Liver (tissue), 8 donors: ENCODE measurements at regions not wholly inside any gene's neighbourhood (a gene's known extent, or its start where the extent isn't known, plus 50 kb on each side); places are given as distances from the start of the nearest gene placed in this dataset.

Experiments used
- DNase-seq: peaks from one replicate; pipeline ENCODE4 v3.0.0-alpha.2; 2017; ENCODE audit warnings: low spot score
- H3K27ac ChIP-seq, 2 donors: one replicate each; pipeline ENCODE4 v1.7.0; 2013; ENCODE audit warnings: inconsistent platforms in 2 of 2, low read length in 2 of 2, control low read depth in 1 of 2, low read depth in 1 of 2, mild to moderate bottlenecking in 1 of 2
- H3K27me3 ChIP-seq, 4 donors: one replicate each; pipeline versions ENCODE4 v1.6.1 to v1.7.0; 2013; ENCODE audit warnings: low read length in 3 of 4, inconsistent platforms in 1 of 4, mild to moderate bottlenecking in 1 of 4, moderate library complexity in 1 of 4; ENCODE audit not compliant: control insufficient read depth in 4 of 4, insufficient read depth in 4 of 4
- H3K36me3 ChIP-seq, 4 donors: one replicate each; pipeline versions ENCODE4 v1.6.1 to v1.7.0; 2013; ENCODE audit warnings: low read length in 3 of 4, mild to moderate bottlenecking in 3 of 4, low read depth in 1 of 4, moderate library complexity in 1 of 4; ENCODE audit not compliant: control insufficient read depth in 4 of 4, insufficient read depth in 3 of 4
- H3K4me1 ChIP-seq, 4 donors: one replicate each; pipeline versions ENCODE4 v1.6.1 to v1.7.0; 2013; ENCODE audit warnings: low read length in 3 of 4, mild to moderate bottlenecking in 3 of 4, moderate library complexity in 1 of 4; ENCODE audit not compliant: control insufficient read depth in 4 of 4, insufficient read depth in 4 of 4
- H3K4me3 ChIP-seq, 3 donors: one replicate each; pipeline versions ENCODE4 v1.6.1 to v1.7.0; 2013; ENCODE audit warnings: low read length in 3 of 3, control low read depth in 1 of 3, low read depth in 1 of 3, mild to moderate bottlenecking in 1 of 3
- H3K9ac ChIP-seq, 2 donors: one replicate each; pipeline ENCODE4 v1.7.0; 2013; ENCODE audit warnings: low read length in 2 of 2, mild to moderate bottlenecking in 2 of 2, moderate library complexity in 2 of 2, control low read depth in 1 of 2, low read depth in 1 of 2
- H3K9me3 ChIP-seq, 4 donors: one replicate each; pipeline versions ENCODE4 v1.6.1 to v1.7.0; 2013; ENCODE audit warnings: low read length in 3 of 4; ENCODE audit not compliant: control insufficient read depth in 4 of 4
- CTCF ChIP-seq: fragments of 150-350 bp; IDR thresholded peaks from 2 replicates; pipeline ENCODE4 v1.5.1; 2017; ENCODE audit warnings: improper control_type of control experiment, low read depth, low read length; ENCODE audit not compliant: missing input control
- EGR1 ChIP-seq, 2 donors: IDR thresholded peaks; 2 replicates each; pipeline ENCODE4 v1.6.1; 2016 to 2018; ENCODE audit warnings: antibody characterized with exemption in 2 of 2, low read depth in 2 of 2
- FOXA1 ChIP-seq: IDR thresholded peaks from 2 replicates; pipeline ENCODE4 v1.6.1; 2016; ENCODE audit warnings: antibody characterized with exemption
- GABPA ChIP-seq, 2 donors: IDR thresholded peaks in 1 of 2; conservative IDR thresholded peaks in 1 of 2; 2 replicates each; pipeline ENCODE4 v1.6.1; 2016; ENCODE audit warnings: antibody characterized with exemption in 2 of 2, mild to moderate bottlenecking in 1 of 2, moderate library complexity in 1 of 2
- HNF4A ChIP-seq, 2 donors: conservative IDR thresholded peaks; 2 replicates each; pipeline ENCODE4 v1.6.1; 2016; ENCODE audit warnings: antibody characterized with exemption in 2 of 2, mild to moderate bottlenecking in 2 of 2
- HNF4G ChIP-seq: IDR thresholded peaks from 2 replicates; pipeline ENCODE4 v1.6.1; 2016; ENCODE audit warnings: antibody characterized with exemption
- JUND ChIP-seq, 2 donors: IDR thresholded peaks; 2 replicates each; pipeline ENCODE4 v1.6.1; 2016; ENCODE audit warnings: antibody characterized with exemption in 2 of 2
- MAX ChIP-seq: IDR thresholded peaks from 2 replicates; pipeline ENCODE4 v1.6.1; 2016; ENCODE audit warnings: antibody characterized with exemption
- NR2F2 ChIP-seq: IDR thresholded peaks from 2 replicates; pipeline ENCODE4 v1.6.1; 2016; ENCODE audit warnings: antibody characterized with exemption
- RAD21 ChIP-seq, 2 donors: IDR thresholded peaks; 2 replicates each; pipeline ENCODE4 v1.6.1; 2016; ENCODE audit warnings: antibody characterized with exemption in 2 of 2, mild to moderate bottlenecking in 2 of 2
- RXRA ChIP-seq, 2 donors: IDR thresholded peaks; 2 replicates each; pipeline ENCODE4 v1.6.1; 2017 to 2018; ENCODE audit warnings: antibody characterized with exemption in 2 of 2, mild to moderate bottlenecking in 1 of 2
- SP1 ChIP-seq: IDR thresholded peaks from 2 replicates; pipeline ENCODE4 v1.6.1; 2018; ENCODE audit warnings: antibody characterized with exemption, mild to moderate bottlenecking
- TAF1 ChIP-seq: conservative IDR thresholded peaks from 2 replicates; pipeline ENCODE4 v1.6.1; 2016; ENCODE audit warnings: antibody characterized with exemption, mild to moderate bottlenecking
- WGBS: extraction: QIAGEN DNeasy Blood & Tissue Kit; methylation state at CpG from one replicate; pipeline ENCODE4 v1.1.7; 2013; 5-methylcytosine and 5-hydroxymethylcytosine counted together
- TF ChIP-seq, protein P1 (sequence below): IDR thresholded peaks from 2 replicates; pipeline ENCODE4 v1.6.1; 2016; ENCODE audit warnings: antibody characterized with exemption
- donor health status: healthy.
- donor health status: healthy.
- donor health status: healthy.
- donor health status: healthy.
- donor health status: healthy.

DNA sequence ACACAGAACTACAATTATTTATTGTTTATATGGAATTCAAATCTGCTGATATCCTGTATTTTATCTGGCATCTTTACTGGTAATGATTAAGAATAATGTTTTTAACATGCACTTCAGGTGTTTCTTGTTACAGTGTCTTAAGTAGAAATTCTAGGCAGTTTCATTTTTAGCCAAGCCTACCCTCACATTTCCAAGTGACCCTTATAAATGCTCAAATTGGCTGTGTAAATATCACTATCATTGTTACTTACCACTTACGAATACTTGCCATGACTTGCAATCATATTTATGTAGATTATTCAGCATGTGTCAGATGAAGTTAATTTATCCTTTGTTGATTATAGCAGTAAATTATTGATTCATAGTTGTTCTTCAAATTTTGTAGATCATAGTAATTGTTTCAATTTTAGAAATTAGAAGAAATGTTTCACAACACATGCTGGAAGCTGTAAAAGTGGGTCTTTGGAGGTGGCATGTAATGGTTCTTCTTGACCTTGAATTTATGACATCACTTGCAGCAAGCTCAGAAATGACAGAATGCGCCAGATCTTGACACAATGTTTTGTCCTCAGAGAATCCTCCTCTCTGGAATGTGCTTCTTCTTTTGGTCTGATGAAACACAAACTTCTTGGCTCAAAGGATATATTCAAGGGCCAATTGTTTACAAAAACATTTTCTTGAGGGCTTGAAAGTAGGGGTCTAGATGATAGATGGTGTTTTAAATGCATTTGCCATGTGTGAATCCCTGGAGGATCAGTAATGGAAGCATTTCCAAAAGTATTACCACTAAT, 471.8 kb downstream of the COL12A1 start:
- TF ChIP-seq GABPA (IDR thresholded peaks at IDR 0.05 in 1 of 2, conservative IDR thresholded peaks at IDR 0.05 in 1 of 2) (no peak), NR2F2 (no peak), FOXA1 (no peak), JUND (IDR thresholded peaks at IDR 0.05) (no peak), RXRA (IDR thresholded peaks at IDR 0.05) (no peak), HNF4G (no peak), MAX (no peak), HNF4A (conservative IDR thresholded peaks at IDR 0.05) (no peak)
- TF ChIP-seq, protein P1, sequence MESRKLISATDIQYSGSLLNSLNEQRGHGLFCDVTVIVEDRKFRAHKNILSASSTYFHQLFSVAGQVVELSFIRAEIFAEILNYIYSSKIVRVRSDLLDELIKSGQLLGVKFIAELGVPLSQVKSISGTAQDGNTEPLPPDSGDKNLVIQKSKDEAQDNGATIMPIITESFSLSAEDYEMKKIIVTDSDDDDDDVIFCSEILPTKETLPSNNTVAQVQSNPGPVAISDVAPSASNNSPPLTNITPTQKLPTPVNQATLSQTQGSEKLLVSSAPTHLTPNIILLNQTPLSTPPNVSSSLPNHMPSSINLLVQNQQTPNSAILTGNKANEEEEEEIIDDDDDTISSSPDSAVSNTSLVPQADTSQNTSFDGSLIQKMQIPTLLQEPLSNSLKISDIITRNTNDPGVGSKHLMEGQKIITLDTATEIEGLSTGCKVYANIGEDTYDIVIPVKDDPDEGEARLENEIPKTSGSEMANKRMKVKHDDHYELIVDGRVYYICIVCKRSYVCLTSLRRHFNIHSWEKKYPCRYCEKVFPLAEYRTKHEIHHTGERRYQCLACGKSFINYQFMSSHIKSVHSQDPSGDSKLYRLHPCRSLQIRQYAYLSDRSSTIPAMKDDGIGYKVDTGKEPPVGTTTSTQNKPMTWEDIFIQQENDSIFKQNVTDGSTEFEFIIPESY = no peak
- WGBS = 44% methylated on average over 2 of the region's 2 CpGs
- Histone ChIP-seq H3K4me3 (no peak overlapping the region), H3K9me3 (peaks cover 0 to 4% (median 2%) of the 10 kb centered on the region in 4 donors), H3K9ac (no peak overlapping the region), H3K36me3 (no peaks in the 10 kb centered on the region), H3K4me1 (no peaks in the 10 kb centered on the region), H3K27ac (no peak overlapping the region), H3K27me3 (peaks cover 0 to 4% (median 0%) of the 10 kb centered on the region in 4 donors)
- no peak for DNase-seq

DNA sequence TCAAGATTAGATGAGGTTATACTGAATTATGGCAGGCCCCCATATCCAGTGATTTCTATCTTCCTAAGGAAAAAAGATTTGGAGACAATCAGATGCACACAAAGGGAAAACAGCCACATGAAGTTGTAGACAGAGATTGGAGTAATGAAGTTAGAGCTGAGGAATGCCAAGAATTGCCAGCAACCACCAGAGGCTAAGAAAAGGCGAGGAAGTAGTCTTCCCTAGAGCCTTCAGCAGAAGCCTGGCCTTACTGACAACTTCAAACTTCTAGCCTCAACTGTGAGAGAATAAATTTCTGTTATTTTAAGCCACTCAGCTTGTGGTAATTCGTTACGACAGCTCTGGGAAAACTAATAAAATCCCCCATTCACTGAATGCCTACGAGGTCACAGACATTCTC, 473.9 kb downstream of the COL12A1 start:
- no peaks in the 10 kb centered on the region for H3K4me1 ChIP-seq
- peaks cover 0 to 4% (median 0%) of the 10 kb centered on the region in 4 donors for H3K27me3 ChIP-seq
- no peak overlapping the region for H3K4me3 ChIP-seq
- no peaks in the 10 kb centered on the region for H3K36me3 ChIP-seq
- H3K27ac ChIP-seq = no peak overlapping the region
- no peak for DNase-seq
- H3K9me3 ChIP-seq = peaks cover 0 to under 1% (median 0%) of the 10 kb centered on the region in 4 donors
- no peak overlapping the region for H3K9ac ChIP-seq
- no peak for TF ChIP-seq SP1
- no peak for TF ChIP-seq FOXA1
- TF ChIP-seq GABPA (IDR thresholded peaks at IDR 0.05 in 1 of 2, conservative IDR thresholded peaks at IDR 0.05 in 1 of 2) = no peak
- no peak for TF ChIP-seq TAF1
- TF ChIP-seq RAD21 (IDR thresholded peaks at IDR 0.05) = no peak
- WGBS = 48% methylated on average over 4 of the region's 4 CpGs

- no peak overlapping the region for H3K4me3 ChIP-seq
- no peaks in the 10 kb centered on the region for H3K9me3 ChIP-seq
- TF ChIP-seq NR2F2 (no peak), HNF4A (conservative IDR thresholded peaks at IDR 0.05) (no peak), EGR1 (IDR thresholded peaks at IDR 0.05; ENCODE audit: low read depth in 2 of 2) (no peak), CTCF (no peak)
- DNase-seq = no peak
- H3K27ac ChIP-seq = no peak overlapping the region
- 22% methylated on average over 2 of the region's 2 CpGs for WGBS
- H3K36me3 ChIP-seq = no peaks in the 10 kb centered on the region
- H3K4me1 ChIP-seq = no peaks in the 10 kb centered on the region
- peaks cover 0 to 4% (median 0%) of the 10 kb centered on the region in 4 donors for H3K27me3 ChIP-seq
- no peak overlapping the region for H3K9ac ChIP-seq
These were observed 474.6 kb downstream of the COL12A1 start for GRCh38 chr6:74731204-74731603.
